ENCODE measurements at regions not wholly inside any gene's neighbourhood (a gene's known extent, or its start where the extent isn't known, plus 50 kb on each side); places are given as distances from the start of the nearest gene placed in this dataset.

GRCh38 chr9:90098408-90098807, 493.6 kb downstream of the GADD45G start:
- Histone ChIP-seq H3F3A (ENCODE audit: insufficient read depth, low read length, poor library complexity, severe bottlenecking) (peaks cover 7% of the 10 kb centered on the region), H3K27me3 (ENCODE audit: insufficient read depth, low read depth, low read length) (no peaks in the 10 kb centered on the region), H3K79me2 (replicated peaks; ENCODE audit: insufficient read depth, low read length) (no peaks in the 10 kb centered on the region), H3K4me2 (ENCODE audit: low read length) (no peak overlapping the region), H3K9me3 (ENCODE audit: low read length) (no peaks in the 10 kb centered on the region), H3K9me2 (ENCODE audit: insufficient read depth, low read length) (no peaks in the 10 kb centered on the region), H3K4me3 (ENCODE audit: low read length) (no peak overlapping the region), H3K9ac (ENCODE audit: low read length) (peak overlapping the region; percentile 1), H2AFZ (ENCODE audit: low read depth, low read length) (no peak overlapping the region), H3K36me3 (ENCODE audit: insufficient read depth, low read length) (no peaks in the 10 kb centered on the region), H3K27ac (ENCODE audit: low read length) (no peak overlapping the region), H4K20me1 (ENCODE audit: insufficient read depth) (no peaks in the 10 kb centered on the region)
- TF ChIP-seq POLR2AphosphoS5 (IDR thresholded peaks at IDR 0.05): no peak
- TF ChIP-seq RAD21 (conservative IDR thresholded peaks at IDR 0.05): no peak
- TF ChIP-seq TAF1 (IDR thresholded peaks at IDR 0.05; ENCODE audit: low read depth): no peak
- TF ChIP-seq SMC3 (conservative IDR thresholded peaks at IDR 0.05; ENCODE audit: poor library complexity): no peak

- Histone ChIP-seq H3K4me2 (ENCODE audit: low read length) (no peak overlapping the region), H3K27me3 (ENCODE audit: insufficient read depth, low read depth, low read length) (no peaks in the 10 kb centered on the region), H3K9me2 (ENCODE audit: insufficient read depth, low read length) (no peaks in the 10 kb centered on the region), H3K9me3 (ENCODE audit: low read length) (no peaks in the 10 kb centered on the region), H4K20me1 (ENCODE audit: insufficient read depth) (no peaks in the 10 kb centered on the region), H2AFZ (ENCODE audit: low read depth, low read length) (no peak overlapping the region), H3K27ac (ENCODE audit: low read length) (no peak overlapping the region), H3F3A (ENCODE audit: insufficient read depth, low read length, poor library complexity, severe bottlenecking) (peaks cover 7% of the 10 kb centered on the region), H3K9ac (ENCODE audit: low read length) (peak overlapping the region; percentile 1), H3K79me2 (replicated peaks; ENCODE audit: insufficient read depth, low read length) (no peaks in the 10 kb centered on the region), H3K36me3 (ENCODE audit: insufficient read depth, low read length) (no peaks in the 10 kb centered on the region), H3K4me3 (ENCODE audit: low read length) (no peak overlapping the region)
- TF ChIP-seq RAD21 (conservative IDR thresholded peaks at IDR 0.05) (peak; percentile 99), CTCF (IDR thresholded peaks at IDR 0.05; ENCODE audit: poor library complexity, severe bottlenecking) (peak; percentile 97), EP300 (conservative IDR thresholded peaks at IDR 0.05; ENCODE audit: poor library complexity, severe bottlenecking) (peak; percentile 58), SMC3 (conservative IDR thresholded peaks at IDR 0.05; ENCODE audit: poor library complexity) (peak; percentile 100), TAF1 (IDR thresholded peaks at IDR 0.05; ENCODE audit: low read depth) (no peak), MXI1 (conservative IDR thresholded peaks at IDR 0.05; ENCODE audit: poor library complexity, severe bottlenecking) (peak; percentile 43), REST (IDR thresholded peaks at IDR 0.05; ENCODE audit: borderline replicate concordance) (no peak)
These were observed 494.6 kb downstream of the GADD45G start for GRCh38 chr9:90099262-90099963.

GRCh38 chr9:90100014-90100413, 495.2 kb downstream of the GADD45G start:
- H3K27ac ChIP-seq (ENCODE audit: low read length): no peak overlapping the region
- no peak overlapping the region for H2AFZ ChIP-seq (ENCODE audit: low read depth, low read length)
- no peak overlapping the region for H3K4me2 ChIP-seq (ENCODE audit: low read length)
- peaks cover 2% of the 10 kb centered on the region for H3F3A ChIP-seq (ENCODE audit: insufficient read depth, low read length, poor library complexity, severe bottlenecking)
- H3K36me3 ChIP-seq (ENCODE audit: insufficient read depth, low read length): no peaks in the 10 kb centered on the region
- H3K9me3 ChIP-seq (ENCODE audit: low read length): no peaks in the 10 kb centered on the region
- no peaks in the 10 kb centered on the region for H3K27me3 ChIP-seq (ENCODE audit: insufficient read depth, low read depth, low read length)
- H3K4me3 ChIP-seq (ENCODE audit: low read length): no peak overlapping the region
- H3K9me2 ChIP-seq (ENCODE audit: insufficient read depth, low read length): no peaks in the 10 kb centered on the region
- no peaks in the 10 kb centered on the region for H3K79me2 ChIP-seq (replicated peaks; ENCODE audit: insufficient read depth, low read length)
- TF ChIP-seq REST (IDR thresholded peaks at IDR 0.05; ENCODE audit: borderline replicate concordance): no peak
- TF ChIP-seq RAD21 (conservative IDR thresholded peaks at IDR 0.05): no peak
- TF ChIP-seq POLR2AphosphoS5 (IDR thresholded peaks at IDR 0.05): no peak
- no peak for TF ChIP-seq EP300 (conservative IDR thresholded peaks at IDR 0.05; ENCODE audit: poor library complexity, severe bottlenecking)
- no peak for TF ChIP-seq SMC3 (conservative IDR thresholded peaks at IDR 0.05; ENCODE audit: poor library complexity)
- no peak for TF ChIP-seq TAF1 (IDR thresholded peaks at IDR 0.05; ENCODE audit: low read depth)
- TF ChIP-seq EZH2 (IDR thresholded peaks at IDR 0.05; ENCODE audit: borderline replicate concordance, insufficient read depth, low read length, poor library complexity, severe bottlenecking): no peak
- no peak for TF ChIP-seq CTCF (IDR thresholded peaks at IDR 0.05; ENCODE audit: poor library complexity, severe bottlenecking)
- TF ChIP-seq MXI1 (conservative IDR thresholded peaks at IDR 0.05; ENCODE audit: poor library complexity, severe bottlenecking): no peak
- no peak overlapping the region for H3K9ac ChIP-seq (ENCODE audit: low read length)
- H4K20me1 ChIP-seq (ENCODE audit: insufficient read depth): no peaks in the 10 kb centered on the region
